Stimulated activated CD8-positive, alpha-beta memory T cell treated with anti-CD3 and anti-CD28 coated beads, Interleukin-12 subunit alpha, Interleukin-12 subunit beta, amount 100 ng/mL, for 1 hour (primary cell): ENCODE measurements at regions not wholly inside any gene's neighbourhood (a gene's known extent, or its start where the extent isn't known, plus 50 kb on each side); places are given as distances from the start of the nearest gene placed in this dataset.

Source experiments
- DNase-seq: peaks from one replicate; pipeline ENCODE4 v3.0.0-alpha.2; 2020; ENCODE audit warnings: low read depth

- DNase-seq = no peak
These were observed 169.2 kb downstream of the NOC3L start for GRCh38 chr10:94193466-94193924.

- DNase-seq = no peak
These were observed 168.5 kb downstream of the NOC3L start for GRCh38 chr10:94194256-94194655.

- DNase-seq = no peak
These were observed 165.5 kb downstream of the NOC3L start for GRCh38 chr10:94197241-94197640.

GRCh38 chr10:94198324-94198723 lies 164.4 kb downstream of the NOC3L start:
- DNase-seq = no peak

GRCh38 chr10:94199565-94199964 lies 163.2 kb downstream of the NOC3L start:
- DNase-seq = no peak

- no peak for DNase-seq
These were observed 162.4 kb downstream of the NOC3L start for GRCh38 chr10:94200146-94200837.

GRCh38 chr10:94205396-94205831 lies 157.3 kb downstream of the NOC3L start:
- DNase-seq = no peak

GRCh38 chr10:94206176-94206575 lies 156.6 kb downstream of the NOC3L start:
- DNase-seq = no peak

GRCh38 chr10:94208315-94208714 lies 154.4 kb downstream of the NOC3L start:
- no peak for DNase-seq

- no peak for DNase-seq
These were observed 152.1 kb downstream of the NOC3L start for GRCh38 chr10:94210440-94211168.

GRCh38 chr10:94211169-94211510 lies 151.6 kb downstream of the NOC3L start:
- no peak for DNase-seq

GRCh38 chr10:94213001-94213530 lies 149.7 kb downstream of the NOC3L start:
- DNase-seq = no peak

- no peak for DNase-seq
These were observed 148.8 kb downstream of the NOC3L start for GRCh38 chr10:94213980-94214379.

GRCh38 chr10:94214481-94214893 lies 148.3 kb downstream of the NOC3L start:
- no peak for DNase-seq

- no peak for DNase-seq
These were observed 146.5 kb downstream of the NOC3L start for GRCh38 chr10:94216201-94216600.

- no peak for DNase-seq
These were observed 145.3 kb downstream of the NOC3L start for GRCh38 chr10:94217411-94217810.

GRCh38 chr10:94218493-94219183 lies 144.1 kb downstream of the NOC3L start:
- DNase-seq = no peak

- DNase-seq = no peak
These were observed 142.9 kb downstream of the NOC3L start for GRCh38 chr10:94219829-94220228.

- DNase-seq = no peak
These were observed 142.0 kb downstream of the NOC3L start for GRCh38 chr10:94220717-94221116.

- no peak for DNase-seq
These were observed 138.9 kb downstream of the NOC3L start for GRCh38 chr10:94223702-94224370.

- DNase-seq = no peak
These were observed 138.1 kb downstream of the NOC3L start for GRCh38 chr10:94224656-94225055.

GRCh38 chr10:94225589-94225988 lies 137.2 kb downstream of the NOC3L start:
- DNase-seq = no peak
